H1 (cell line): ENCODE measurements at regions not wholly inside any gene's neighbourhood (a gene's known extent, or its start where the extent isn't known, plus 50 kb on each side); places are given as distances from the start of the nearest gene placed in this dataset.
A peak's percentile ranks its signal among the peaks of the same experiment; 100 is the strongest.

Source experiments
- CTCF ChIA-PET: fragments of 300-600 bp; sonication (Branson Sonifier 250); formaldehyde crosslinking; loops from one replicate; lab custom pipeline; 2021; ENCODE audit not compliant: partially characterized antibody; lab: Charles Lee
- POLR2A ChIA-PET: fragments of 300-600 bp; sonication (Branson Sonifier 250); formaldehyde crosslinking; loops from one replicate; lab custom pipeline; 2021; ENCODE audit warnings: inconsistent platforms; ENCODE audit not compliant: partially characterized antibody; lab: Charles Lee
- DNase-seq, 2 experiments: peaks; one replicate each; pipeline versions ENCODE4 v3.0.0 to v3.0.0-alpha.2; 2010 to 2022; ENCODE audit warnings: low spot score in 2 of 2, low read depth in 1 of 2, mixed read lengths in 1 of 2
- FAIRE-seq: peaks from 2 replicates; lab custom pipeline; 2011; peaks lifted over from hg19 to GRCh38; lab: Jason Lieb, UNC
- H2AFZ ChIP-seq: 2 replicates; pipeline ENCODE4 v1.8.1; 2012; ENCODE audit warnings: low read length, inconsistent platforms
- H2AK5ac ChIP-seq: 2 replicates; pipeline ENCODE4 v1.6.1; 2013; ENCODE audit warnings: low read depth, low read length
- H2BK120ac ChIP-seq: replicated peaks from 2 replicates; pipeline ENCODE3; 2013; ENCODE audit warnings: low read depth, low read length, inconsistent platforms
- H2BK12ac ChIP-seq: 2 replicates; pipeline ENCODE4 v1.6.1; 2013; ENCODE audit warnings: low read depth, low read length
- H2BK15ac ChIP-seq: 2 replicates; pipeline ENCODE4 v1.6.1; 2013; ENCODE audit warnings: low read length
- H2BK20ac ChIP-seq: 2 replicates; pipeline ENCODE4 v1.6.1; 2013; ENCODE audit warnings: low read length
- H2BK5ac ChIP-seq: 2 replicates; pipeline ENCODE4 v1.6.1; 2013; ENCODE audit warnings: low read depth, low read length
- H3K14ac ChIP-seq: 2 replicates; pipeline ENCODE4 v1.6.1; 2013; ENCODE audit warnings: inconsistent platforms; ENCODE audit not compliant: insufficient read length
- H3K18ac ChIP-seq: 2 replicates; pipeline ENCODE4 v1.6.1; 2013; ENCODE audit warnings: low read length; ENCODE audit errors: extremely low read depth
- H3K23ac ChIP-seq: 2 replicates; pipeline ENCODE4 v1.6.1; 2013; ENCODE audit warnings: inconsistent platforms; ENCODE audit not compliant: insufficient read length
- H3K23me2 ChIP-seq: 2 replicates; pipeline ENCODE4 v1.6.1; 2013; ENCODE audit warnings: low read depth, low read length
- H3K27ac ChIP-seq: 2 replicates; pipeline ENCODE4 v1.6.1; 2011; ENCODE audit warnings: low read depth, low read length, inconsistent platforms
- H3K27me3 ChIP-seq, 4 experiments: replicated peaks in 1 of 4; 1 replicate in 1 of 4; 2 replicates in 3 of 4; pipeline versions ENCODE4 v1.6.1 to v1.8.1; 2011 to 2013; ENCODE audit warnings: low read length in 3 of 4, mild to moderate bottlenecking in 3 of 4, inconsistent platforms in 2 of 4, mixed read lengths in 2 of 4, moderate library complexity in 1 of 4; ENCODE audit not compliant: control insufficient read depth in 3 of 4, insufficient read depth in 3 of 4; ENCODE audit errors: extremely low read depth in 1 of 4
- H3K36me3 ChIP-seq, 4 experiments: 2 replicates each; pipeline versions ENCODE4 v1.6.1 to v1.8.1; 2011 to 2013; ENCODE audit warnings: mild to moderate bottlenecking in 4 of 4, low read length in 3 of 4, moderate library complexity in 2 of 4, control low read depth in 1 of 4, inconsistent platforms in 1 of 4; ENCODE audit not compliant: insufficient read depth in 4 of 4, control insufficient read depth in 2 of 4
- H3K4ac ChIP-seq: replicated peaks from 2 replicates; pipeline ENCODE3; 2013; ENCODE audit warnings: low read length, low read depth, mixed read lengths, inconsistent platforms; ENCODE audit not compliant: insufficient read length
- H3K4me1 ChIP-seq, 4 experiments: replicated peaks in 1 of 4; 1 replicate in 1 of 4; 2 replicates in 3 of 4; pipeline versions ENCODE4 v1.6.1 to v1.8.1; 2011 to 2013; ENCODE audit warnings: low read length in 3 of 4, inconsistent platforms in 2 of 4, mixed read lengths in 1 of 4; ENCODE audit not compliant: insufficient read depth in 4 of 4, control insufficient read depth in 3 of 4
- H3K4me2 ChIP-seq, 2 experiments: 2 replicates each; pipeline versions ENCODE4 v1.6.1 to v1.8.1; 2011 to 2013; ENCODE audit warnings: low read depth in 2 of 2, low read length in 2 of 2, control low read depth in 1 of 2, inconsistent platforms in 1 of 2, mild to moderate bottlenecking in 1 of 2; ENCODE audit not compliant: insufficient read depth in 1 of 2
- H3K4me3 ChIP-seq, 4 experiments: fragments of 200-600, 300-600 bp in 1 of 4; sonication (generic), shearing (Covaris generic), sonication (Bioruptor Twin) in 1 of 4; 2 replicates each; pipeline versions ENCODE4 v1.5.1 to v1.8.1; 2011 to 2016; ENCODE audit warnings: low read length in 4 of 4, low read depth in 3 of 4, control low read depth in 2 of 4, inconsistent platforms in 2 of 4, mild to moderate bottlenecking in 2 of 4, mixed read lengths in 1 of 4, moderate library complexity in 1 of 4; ENCODE audit not compliant: insufficient read depth in 2 of 4; ENCODE audit errors: extremely low read depth in 1 of 4
- H3K56ac ChIP-seq: replicated peaks from 2 replicates; pipeline ENCODE3; 2013; ENCODE audit warnings: low read depth, mild to moderate bottlenecking, mixed read lengths, low read length, inconsistent platforms; ENCODE audit not compliant: insufficient read length
- H3K79me1 ChIP-seq: 2 replicates; pipeline ENCODE4 v1.6.1; 2013; ENCODE audit warnings: low read depth, low read length, control low read depth
- H3K79me2 ChIP-seq, 2 experiments: 2 replicates each; pipeline versions ENCODE4 v1.6.1 to v1.8.1; 2012 to 2013; ENCODE audit warnings: low read length in 2 of 2, mild to moderate bottlenecking in 2 of 2, inconsistent platforms in 1 of 2; ENCODE audit not compliant: insufficient read depth in 2 of 2, control insufficient read depth in 1 of 2
- H3K9ac ChIP-seq, 4 experiments: replicated peaks in 1 of 4; 1 replicate in 1 of 4; 2 replicates in 3 of 4; pipeline versions ENCODE4 v1.6.1 to v1.8.1; 2011 to 2013; ENCODE audit warnings: low read depth in 3 of 4, low read length in 3 of 4, control low read depth in 2 of 4, mild to moderate bottlenecking in 2 of 4, moderate library complexity in 2 of 4, inconsistent platforms in 1 of 4; ENCODE audit errors: extremely low read depth in 1 of 4
- H3K9me3 ChIP-seq, 2 experiments: 2 replicates each; pipeline versions ENCODE4 v1.6.1 to v1.8.1; 2012 to 2013; ENCODE audit warnings: mild to moderate bottlenecking in 2 of 2, moderate library complexity in 2 of 2, control low read depth in 1 of 2, inconsistent platforms in 1 of 2, low read depth in 1 of 2, low read length in 1 of 2, mixed read lengths in 1 of 2; ENCODE audit not compliant: insufficient read depth in 2 of 2
- H4K20me1 ChIP-seq, 2 experiments: replicated peaks in 1 of 2; 2 replicates each; pipeline versions ENCODE3 to v1.8.1; 2011 to 2013; ENCODE audit warnings: inconsistent platforms in 2 of 2, low read length in 2 of 2, mild to moderate bottlenecking in 1 of 2; ENCODE audit not compliant: insufficient read depth in 2 of 2, control insufficient read depth in 1 of 2
- H4K5ac ChIP-seq: 2 replicates; pipeline ENCODE4 v1.6.1; 2013; ENCODE audit warnings: low read length, low read depth, mixed read lengths, inconsistent platforms; ENCODE audit not compliant: insufficient read length
- H4K8ac ChIP-seq: 2 replicates; pipeline ENCODE4 v1.8.0; 2013; ENCODE audit warnings: mild to moderate bottlenecking, moderate library complexity, low read length, inconsistent platforms; ENCODE audit not compliant: insufficient read depth; ENCODE audit errors: extremely low read depth
- H4K91ac ChIP-seq: replicated peaks from 2 replicates; pipeline ENCODE3; 2013; ENCODE audit warnings: low read length, mixed read lengths, inconsistent platforms; ENCODE audit not compliant: insufficient read length
- BACH1 ChIP-seq: IDR thresholded peaks from 2 replicates; pipeline ENCODE4 v1.6.1; 2012; ENCODE audit warnings: low read length, improper control_type of control experiment
- CBX8 ChIP-seq: fragments of 300-800, 300-1000 bp; sonication (generic); IDR thresholded peaks from 2 replicates; pipeline ENCODE4 v1.7.1; 2016; ENCODE audit warnings: low read depth, low read length, borderline replicate concordance
- E2F6 ChIP-seq: IDR thresholded peaks from 2 replicates; pipeline ENCODE4 v1.6.1; 2012; ENCODE audit warnings: inconsistent platforms
- JUN ChIP-seq: IDR thresholded peaks from 2 replicates; pipeline ENCODE4 v1.6.1; 2011; ENCODE audit warnings: low read depth, mild to moderate bottlenecking, improper control_type of control experiment, low read length
- KDM5A ChIP-seq: fragments of 200-600 bp; IDR thresholded peaks from 2 replicates; pipeline ENCODE4 v1.7.1; 2012; ENCODE audit warnings: mild to moderate bottlenecking, low read length, inconsistent platforms, mixed read lengths
- MAFK ChIP-seq: IDR thresholded peaks from 2 replicates; pipeline ENCODE4 v1.6.1; 2012; ENCODE audit warnings: low read depth, mild to moderate bottlenecking, improper control_type of control experiment, low read length
- NRF1 ChIP-seq: IDR thresholded peaks from 2 replicates; pipeline ENCODE4 v1.6.1; 2011; ENCODE audit warnings: mild to moderate bottlenecking, low read depth, low read length, improper control_type of control experiment
- POU5F1 ChIP-seq: IDR thresholded peaks from 2 replicates; pipeline ENCODE4 v1.6.1; 2011; ENCODE audit warnings: low read depth, mild to moderate bottlenecking, low read length, moderate library complexity
- RFX5 ChIP-seq: IDR thresholded peaks from 2 replicates; pipeline ENCODE4 v1.6.1; 2011; ENCODE audit warnings: low read depth, low read length, improper control_type of control experiment, borderline replicate concordance
- RNF2 ChIP-seq: fragments of 200-900, 300-1000 bp; sonication (generic); IDR thresholded peaks from 2 replicates; pipeline ENCODE4 v1.7.1; 2016; ENCODE audit warnings: borderline replicate concordance, low read depth, mild to moderate bottlenecking, antibody characterized with exemption, low read length; ENCODE audit not compliant: poor library complexity, severe bottlenecking; ENCODE audit errors: missing control alignments
- SUZ12 ChIP-seq: fragments of 200-600 bp; sonication (generic); IDR thresholded peaks from 2 replicates; pipeline ENCODE4 v1.6.1; 2012; ENCODE audit warnings: mild to moderate bottlenecking, inconsistent platforms, low read length, moderate library complexity, mixed read lengths
- YY1 ChIP-seq: IDR thresholded peaks from 2 replicates; pipeline ENCODE4 v1.6.1; 2011; ENCODE audit warnings: low read depth, mild to moderate bottlenecking, low read length
- WGBS, 2 experiments: shearing (Covaris generic) in 1 of 2; methylation state at CpG; one replicate each; pipeline versions ENCODE4 v1.1.6 to v1.1.7; 2013 to 2015; ENCODE audit warnings: low lambda C conversion rate in 2 of 2, mixed read lengths in 2 of 2, inconsistent platforms in 1 of 2, low coverage in 1 of 2, missing lambda C conversion rate in 1 of 2; ENCODE audit not compliant: insufficient replicate concordance in 2 of 2, insufficient coverage in 1 of 2, insufficient read length in 1 of 2; ENCODE audit errors: extremely low coverage in 1 of 2, missing lambda C conversion rate in 1 of 2; 5-methylcytosine and 5-hydroxymethylcytosine counted together
- TF ChIP-seq, protein P1 (sequence below): IDR thresholded peaks from 2 replicates; pipeline ENCODE4 v1.6.1; 2011; ENCODE audit warnings: low read length, improper control_type of control experiment

GRCh38 chr20:62545271-62545670 lies 69.5 kb upstream of the GATA5 start:
- Histone ChIP-seq H2BK120ac (no peak overlapping the region), H3K36me3 (no peaks in the 10 kb centered on the region), H3K79me2 (no peaks in the 10 kb centered on the region), H3K56ac (no peak overlapping the region), H3K4me1 (peaks cover 0 to 2% (median 0%) of the 10 kb centered on the region in 4 experiments; a peak in 3 of 7 replicates), H3K23ac (no peak overlapping the region), H4K8ac (peak overlapping the region; percentile 35; the same call in 1 of the 2 replicates), H3K23me2 (no peaks in the 10 kb centered on the region), H3K18ac (no peak overlapping the region), H4K91ac (no peak overlapping the region), H3K27me3 (peaks cover 0 to 10% (median 5%) of the 10 kb centered on the region in 4 experiments; a peak in 4 of 7 replicates), H2BK5ac (no peak overlapping the region), H3K4me2 (no peak overlapping the region), H2AFZ (no peak overlapping the region), H2BK20ac (no peak overlapping the region), H2BK15ac (no peak overlapping the region), H2BK12ac (no peak overlapping the region), H2AK5ac (no peak overlapping the region), H3K9ac (no peak overlapping the region), H3K79me1 (no peaks in the 10 kb centered on the region), H3K4me3 (no peak overlapping the region), H3K4ac (no peak overlapping the region), H3K27ac (no peak overlapping the region), H3K9me3 (no peaks in the 10 kb centered on the region; a peak in 2 of 4 replicates), H4K20me1 (peaks cover 0 to 3% of the 10 kb centered on the region in 2 experiments), H4K5ac (no peak overlapping the region), H3K14ac (no peak overlapping the region)
- no peak for FAIRE-seq
- POLR2A ChIA-PET: no interaction called here
- whole genome bisulfite sequencing, 2 experiments: 83% methylated on average over 16 of the region's 17 CpGs; no CpG with 5 or more reads in 1 of the 2 experiments
- DNase-seq: no peak
- CTCF ChIA-PET: interaction anchor here (0.6 to 1.5 kb wide), 6 partner anchors 26 to 106 kb away, joined by 3 to 4 read pairs (median 3); no protein-coding TSS in a partner anchor
- no peak for TF ChIP-seq BACH1
- TF ChIP-seq JUN: no peak
- no peak for TF ChIP-seq YY1
- no peak for TF ChIP-seq KDM5A
- TF ChIP-seq E2F6: no peak
- TF ChIP-seq RNF2: no peak
- TF ChIP-seq POU5F1: no peak
- no peak for TF ChIP-seq MAFK
- TF ChIP-seq SUZ12: no peak
- TF ChIP-seq RFX5: no peak
- TF ChIP-seq CBX8: no peak
- TF ChIP-seq NRF1: no peak
- TF ChIP-seq, protein P1, sequence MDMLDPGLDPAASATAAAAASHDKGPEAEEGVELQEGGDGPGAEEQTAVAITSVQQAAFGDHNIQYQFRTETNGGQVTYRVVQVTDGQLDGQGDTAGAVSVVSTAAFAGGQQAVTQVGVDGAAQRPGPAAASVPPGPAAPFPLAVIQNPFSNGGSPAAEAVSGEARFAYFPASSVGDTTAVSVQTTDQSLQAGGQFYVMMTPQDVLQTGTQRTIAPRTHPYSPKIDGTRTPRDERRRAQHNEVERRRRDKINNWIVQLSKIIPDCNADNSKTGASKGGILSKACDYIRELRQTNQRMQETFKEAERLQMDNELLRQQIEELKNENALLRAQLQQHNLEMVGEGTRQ: no peak
